Suppressor macrophage treated with lipopolysaccharide for 1 hour (primary cell): ENCODE measurements at regions not wholly inside any gene's neighbourhood (a gene's known extent, or its start where the extent isn't known, plus 50 kb on each side); places are given as distances from the start of the nearest gene placed in this dataset.

Experiments
- DNase-seq, 3 donors: peaks; one replicate each; pipeline ENCODE4 v3.0.0-alpha.2; 2020 to 2022

GRCh38 chr6:148177589-148178233 is 164.9 kb upstream of the SASH1 start:
- DNase-seq: peak; percentile 77 to 88 (median 81)

DNA sequence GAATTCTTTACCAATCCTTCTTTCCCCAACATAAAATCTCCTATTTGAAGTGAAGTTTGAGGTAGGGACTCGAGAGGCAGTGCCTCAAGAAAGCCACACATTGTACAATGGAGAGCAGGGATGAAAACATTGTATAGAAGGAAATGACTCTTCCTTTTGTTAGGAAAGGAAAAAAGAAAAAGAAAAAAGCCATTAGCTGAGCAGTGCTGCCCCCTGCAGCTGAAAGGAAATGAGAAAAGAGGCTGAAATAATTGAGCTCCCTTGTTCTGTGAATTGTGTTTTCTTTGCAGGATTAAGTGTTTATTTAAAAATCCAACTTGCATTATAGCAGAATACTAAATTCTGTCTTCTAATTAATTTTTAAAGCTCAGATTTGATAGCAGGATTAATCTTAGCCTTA is 162.9 kb upstream of the SASH1 start:
- peak; percentile 21 to 31 (median 22) for DNase-seq

DNA sequence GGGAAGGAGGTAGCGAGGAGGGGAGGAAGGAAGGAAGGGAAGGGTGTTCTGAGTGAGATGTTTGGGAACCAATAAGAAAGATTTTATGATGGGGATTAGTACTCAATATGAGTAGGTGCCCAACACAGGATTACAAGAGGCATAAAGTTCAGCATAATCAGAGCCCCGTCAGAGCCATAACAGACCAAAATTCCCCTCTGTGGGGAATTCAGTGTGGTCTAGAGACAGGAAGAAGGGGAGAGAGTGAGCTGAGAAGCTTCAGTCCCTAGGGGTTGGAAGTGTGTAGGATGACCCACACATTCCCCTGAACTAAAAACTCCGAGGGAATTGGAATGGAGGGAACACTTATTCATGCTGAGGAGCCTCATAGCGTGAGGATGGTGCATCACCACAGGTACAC is 160.3 kb upstream of the SASH1 start:
- no peak for DNase-seq

GRCh38 chr6:148183776-148184175 is 158.9 kb upstream of the SASH1 start:
- no peak for DNase-seq

GRCh38 chr6:148186916-148187315 is 155.7 kb upstream of the SASH1 start:
- DNase-seq: no peak

GRCh38 chr6:148192310-148192709 is 150.3 kb upstream of the SASH1 start:
- DNase-seq: no peak

- no peak for DNase-seq
These were observed 149.5 kb upstream of the SASH1 start for GRCh38 chr6:148193063-148193680.

- no peak for DNase-seq
These were observed 147.1 kb upstream of the SASH1 start for GRCh38 chr6:148195511-148195910.

GRCh38 chr6:148199584-148199983 is 143.1 kb upstream of the SASH1 start:
- no peak for DNase-seq

GRCh38 chr6:148200293-148200692 is 142.3 kb upstream of the SASH1 start:
- DNase-seq: no peak

DNA sequence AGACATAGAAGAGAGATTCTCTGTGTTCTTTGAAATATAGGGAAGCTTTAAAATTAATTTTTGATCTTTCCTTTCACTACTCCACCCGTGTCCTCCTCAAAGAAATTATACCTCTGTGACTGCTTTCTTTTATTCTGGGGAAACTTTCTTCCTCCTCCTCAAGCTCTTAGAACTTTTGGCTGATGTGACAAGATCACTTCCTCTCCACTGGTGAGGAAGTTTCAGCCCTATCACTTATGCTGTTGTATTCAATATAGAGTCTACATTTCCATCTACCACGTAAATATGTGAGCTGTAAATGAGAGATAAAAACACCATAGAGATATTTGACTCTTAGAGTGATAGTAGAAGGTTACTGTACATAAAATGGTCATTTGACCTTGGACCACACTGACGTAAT is 141.9 kb upstream of the SASH1 start:
- peak in 2 of 3 donors; percentile 28 to 33 for DNase-seq

DNA sequence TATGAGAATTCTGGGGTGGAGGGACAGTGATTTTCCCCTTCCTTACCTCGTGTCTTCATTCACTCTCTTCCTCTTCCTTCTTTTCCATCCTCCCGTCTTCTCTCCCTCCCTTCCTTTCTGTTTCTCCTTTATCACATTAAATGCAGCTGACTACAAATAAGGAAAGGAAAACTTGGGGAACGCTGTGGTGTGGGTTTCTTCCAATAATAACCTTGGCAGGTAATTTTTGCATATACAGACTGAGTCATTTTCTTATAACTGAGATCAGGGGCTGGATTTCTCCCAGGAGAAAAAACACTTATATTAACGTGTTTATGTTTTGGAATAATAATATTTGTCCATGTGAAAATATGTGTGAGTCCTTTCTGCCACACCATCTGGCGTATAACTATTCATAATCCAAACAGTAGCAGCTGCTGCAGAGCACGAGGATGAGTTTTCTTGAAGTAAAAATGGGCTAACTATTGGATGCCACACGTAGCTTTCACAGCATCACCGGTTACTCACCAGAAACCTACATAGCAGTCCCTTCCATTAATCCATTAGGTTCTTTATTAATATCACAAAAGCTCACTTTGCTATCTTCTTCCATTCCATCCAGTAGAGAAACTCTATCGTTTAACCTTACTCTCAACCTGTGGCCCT is 139.2 kb upstream of the SASH1 start:
- no peak for DNase-seq

GRCh38 chr6:148203970-148204369 is 138.7 kb upstream of the SASH1 start:
- DNase-seq: peak; percentile 47 to 82 (median 59)

GRCh38 chr6:148208298-148208697 is 134.3 kb upstream of the SASH1 start:
- no peak for DNase-seq

GRCh38 chr6:148211777-148212324 is 130.8 kb upstream of the SASH1 start:
- DNase-seq: no peak

- DNase-seq: peak in 1 of 3 donors; percentile 29
These were observed 130.3 kb upstream of the SASH1 start for GRCh38 chr6:148212366-148212765.

DNA sequence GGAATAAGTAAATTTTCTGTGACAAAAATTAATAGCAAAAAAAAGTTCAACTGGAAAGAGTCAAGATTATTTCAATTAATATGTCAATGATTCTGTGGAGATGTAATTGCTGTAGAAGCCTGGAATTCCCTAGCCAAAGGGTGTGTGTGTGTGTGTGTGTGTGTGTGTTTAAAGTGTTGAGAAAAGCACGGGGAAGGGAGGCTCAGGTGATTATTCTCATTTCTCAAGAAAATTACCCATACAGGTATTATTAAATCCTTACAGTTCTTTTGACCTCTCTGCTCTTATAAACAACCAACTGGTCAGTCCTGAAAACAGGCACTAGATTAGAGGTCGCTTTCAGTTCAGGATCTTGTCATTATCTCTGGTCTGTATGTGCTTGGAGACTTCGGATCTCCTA is 129.3 kb upstream of the SASH1 start:
- DNase-seq: no peak

GRCh38 chr6:148214667-148215066 is 128.0 kb upstream of the SASH1 start:
- DNase-seq: no peak

DNA sequence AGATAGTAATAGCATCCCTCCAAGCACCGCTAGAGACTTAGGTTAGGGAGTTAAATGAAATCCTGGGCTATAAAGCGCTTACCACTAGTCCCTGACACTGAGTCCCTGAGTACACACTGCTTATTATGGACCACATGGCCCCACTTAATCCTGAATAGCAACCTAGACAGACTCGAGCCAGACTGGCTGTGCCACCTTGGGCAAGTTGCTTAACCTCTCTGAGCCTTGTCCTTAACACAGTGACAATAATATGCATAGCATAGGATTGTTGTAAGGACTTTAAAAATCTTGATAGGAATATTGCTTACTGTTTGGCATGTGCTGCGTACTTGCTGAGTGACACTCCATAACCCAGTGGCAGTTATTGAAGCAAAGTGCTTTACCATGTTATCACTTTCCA is 125.6 kb upstream of the SASH1 start:
- DNase-seq: no peak

DNA sequence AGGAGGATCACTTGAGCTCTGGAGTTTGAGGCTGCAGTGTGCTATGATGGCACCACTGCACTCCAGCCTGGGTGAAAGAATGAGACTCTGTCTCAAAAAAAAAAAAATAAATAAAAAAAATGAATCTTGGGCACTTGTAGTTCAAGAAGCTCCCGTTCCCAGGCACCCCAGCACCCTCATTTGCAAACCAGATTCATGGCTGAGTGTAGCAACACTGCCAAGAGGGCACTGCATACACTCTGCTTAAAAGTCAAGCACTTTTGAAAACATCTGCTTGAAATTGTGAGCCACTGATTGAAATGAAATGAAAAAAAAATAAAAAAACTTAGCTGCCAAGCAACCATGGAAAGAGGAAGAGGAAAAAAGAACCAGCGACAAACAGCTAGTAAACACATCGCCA is 124.7 kb upstream of the SASH1 start:
- no peak for DNase-seq

- DNase-seq: no peak
These were observed 123.9 kb upstream of the SASH1 start for GRCh38 chr6:148218542-148219258.

DNA sequence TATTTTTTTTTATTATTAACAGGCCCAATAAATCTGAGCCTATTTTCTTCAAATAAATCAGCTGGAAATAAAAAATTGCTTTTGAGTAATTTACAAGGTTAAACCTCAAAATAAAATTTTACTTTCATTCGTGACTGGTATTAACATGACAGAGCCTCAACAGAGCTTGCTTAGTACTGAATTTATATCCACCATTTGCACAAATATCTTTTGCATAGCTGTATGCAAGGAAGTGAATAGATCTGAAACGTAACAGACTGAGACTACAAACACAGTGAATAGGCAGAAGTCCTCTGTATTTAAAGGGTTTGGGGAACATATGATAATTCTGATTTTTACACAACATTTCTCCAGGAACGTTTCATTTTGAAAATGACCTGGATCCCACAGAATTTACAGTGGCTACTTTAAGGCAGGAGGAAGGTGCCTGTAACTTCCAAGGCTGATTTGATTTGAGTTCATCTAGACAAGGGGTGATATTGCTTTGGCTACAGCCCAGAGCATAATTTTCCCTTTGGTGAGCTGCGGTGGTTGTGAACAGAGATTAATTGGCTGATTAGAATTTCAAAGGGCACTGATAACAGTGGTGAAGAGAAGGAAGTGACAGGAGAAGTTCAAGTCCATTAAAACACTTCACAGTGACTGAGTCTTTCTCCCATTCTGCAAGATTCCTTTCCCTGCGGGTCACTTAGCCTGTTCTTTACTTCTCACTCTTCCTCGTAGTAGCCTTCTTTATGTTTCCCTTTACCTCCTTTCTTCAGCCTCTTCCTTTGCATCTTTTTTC is 121.2 kb upstream of the SASH1 start:
- no peak for DNase-seq

GRCh38 chr6:148222376-148222775 is 120.3 kb upstream of the SASH1 start:
- no peak for DNase-seq
